ENCODE measurements at regions not wholly inside any gene's neighbourhood (a gene's known extent, or its start where the extent isn't known, plus 50 kb on each side); places are given as distances from the start of the nearest gene placed in this dataset.

GRCh38 chr9:27829621-27830020 lies 256.3 kb upstream of the C9orf72 start:
- H4K8ac ChIP-seq (ENCODE audit: extremely low read depth, insufficient read depth, low read length): no peak overlapping the region
- no peaks in the 10 kb centered on the region for H3K79me2 ChIP-seq (ENCODE audit: control insufficient read depth in 1 of 2, insufficient read depth in 2 of 2, low read length in 2 of 2)
- H4K20me1 ChIP-seq (replicated peaks in 1 of 2; ENCODE audit: control insufficient read depth in 1 of 2, insufficient read depth in 2 of 2, low read length in 2 of 2): no peaks in the 10 kb centered on the region
- no peak overlapping the region for H2BK5ac ChIP-seq (ENCODE audit: low read depth, low read length)
- no peak overlapping the region for H3K4me2 ChIP-seq (ENCODE audit: insufficient read depth in 1 of 2, low read depth in 2 of 2, low read length in 2 of 2)
- H2BK12ac ChIP-seq (ENCODE audit: low read depth, low read length): no peak overlapping the region
- H2AK5ac ChIP-seq (ENCODE audit: low read depth, low read length): no peak overlapping the region
- H2AFZ ChIP-seq (ENCODE audit: low read length): no peak overlapping the region
- H3K4ac ChIP-seq (replicated peaks; ENCODE audit: insufficient read length, low read depth, low read length): no peak overlapping the region
- POLR2A ChIA-PET (ENCODE audit: partially characterized antibody): no interaction called here
- H2BK20ac ChIP-seq (ENCODE audit: low read length): no peak overlapping the region
- H3K23me2 ChIP-seq (ENCODE audit: low read depth, low read length): no peaks in the 10 kb centered on the region
- no peak overlapping the region for H3K23ac ChIP-seq (ENCODE audit: insufficient read length)
- DNase-seq (ENCODE audit: low read depth in 1 of 2, low spot score in 2 of 2): no peak
- no peak overlapping the region for H4K91ac ChIP-seq (replicated peaks; ENCODE audit: insufficient read length, low read length)
- no peak overlapping the region for H3K4me3 ChIP-seq (ENCODE audit: extremely low read depth in 1 of 4, insufficient read depth in 2 of 4, low read depth in 3 of 4, low read length in 4 of 4)
- no peaks in the 10 kb centered on the region for H3K4me1 ChIP-seq (replicated peaks in 1 of 4; ENCODE audit: control insufficient read depth in 3 of 4, insufficient read depth in 4 of 4, low read length in 3 of 4)
- H3K36me3 ChIP-seq (ENCODE audit: control insufficient read depth in 2 of 4, insufficient read depth in 4 of 4, low read length in 3 of 4): no peaks in the 10 kb centered on the region
- H3K18ac ChIP-seq (ENCODE audit: extremely low read depth, low read length): no peak overlapping the region
- H3K9me3 ChIP-seq (ENCODE audit: insufficient read depth in 2 of 2, low read depth in 1 of 2, low read length in 1 of 2): no peaks in the 10 kb centered on the region
- no peak overlapping the region for H4K5ac ChIP-seq (ENCODE audit: insufficient read length, low read depth, low read length)
- no peak overlapping the region for H3K27ac ChIP-seq (ENCODE audit: low read depth, low read length)
- H2BK15ac ChIP-seq (ENCODE audit: low read length): no peak overlapping the region
- CTCF ChIA-PET (ENCODE audit: partially characterized antibody): interaction anchor here (0.7 to 1.8 kb wide), 2 partner anchors 8 to 492 kb away, joined by 3 to 8 read pairs; no protein-coding TSS in a partner anchor
- no peaks in the 10 kb centered on the region for H3K79me1 ChIP-seq (ENCODE audit: low read depth, low read length)
- no peak for FAIRE-seq
- no peak overlapping the region for H2BK120ac ChIP-seq (replicated peaks; ENCODE audit: low read depth, low read length)
- H3K56ac ChIP-seq (replicated peaks; ENCODE audit: insufficient read length, low read depth, low read length): no peak overlapping the region
- WGBS, 2 experiments (ENCODE audit: extremely low coverage in 1 of 2, insufficient coverage in 1 of 2, insufficient read length in 1 of 2, insufficient replicate concordance in 2 of 2, low coverage in 1 of 2, low lambda C conversion rate in 2 of 2, missing lambda C conversion rate in 1 of 2): 79% methylated on average over 1 of the region's 1 CpG; no CpG with 5 or more reads in 1 of the 2 experiments
- no peak overlapping the region for H3K9ac ChIP-seq (replicated peaks in 1 of 4; ENCODE audit: extremely low read depth in 1 of 4, low read depth in 3 of 4, low read length in 3 of 4)
- no peak overlapping the region for H3K14ac ChIP-seq (ENCODE audit: insufficient read length)
- no peaks in the 10 kb centered on the region for H3K27me3 ChIP-seq (replicated peaks in 1 of 4; ENCODE audit: control insufficient read depth in 3 of 4, extremely low read depth in 1 of 4, insufficient read depth in 3 of 4, low read length in 3 of 4)
- TF ChIP-seq SAP30 (IDR thresholded peaks at IDR 0.05; ENCODE audit: insufficient read depth, insufficient replicate concordance, low read length) (no peak), GTF2F1 (IDR thresholded peaks at IDR 0.05; ENCODE audit: borderline replicate concordance, low read depth, low read length) (no peak), TBP (IDR thresholded peaks at IDR 0.05; ENCODE audit: low read depth, low read length) (no peak), ATF3 (IDR thresholded peaks at IDR 0.05; ENCODE audit: insufficient read depth, low read depth, low read length) (no peak), YY1 (IDR thresholded peaks at IDR 0.05; ENCODE audit: low read depth, low read length) (no peak), SP2 (IDR thresholded peaks at IDR 0.05; ENCODE audit: low read length) (no peak), BCL11A (IDR thresholded peaks at IDR 0.05; ENCODE audit: low read depth in 2 of 2, low read length in 2 of 2) (no peak), SUZ12 (IDR thresholded peaks at IDR 0.05; ENCODE audit: low read length) (no peak), RXRA (IDR thresholded peaks at IDR 0.05; ENCODE audit: insufficient read depth, low read depth, low read length) (no peak), NRF1 (IDR thresholded peaks at IDR 0.05; ENCODE audit: low read depth, low read length) (no peak), EP300 (IDR thresholded peaks at IDR 0.05; ENCODE audit: borderline replicate concordance in 1 of 2, low read depth in 2 of 2, low read length in 2 of 2) (no peak), KDM5A (IDR thresholded peaks at IDR 0.05; ENCODE audit: low read length) (no peak), FOSL1 (IDR thresholded peaks at IDR 0.05; ENCODE audit: insufficient read depth, low read depth, low read length) (no peak), POU5F1 (IDR thresholded peaks at IDR 0.05; ENCODE audit: low read depth, low read length) (no peak), BACH1 (IDR thresholded peaks at IDR 0.05; ENCODE audit: low read length) (no peak)
